ACC112 (cell line): ENCODE measurements at regions not wholly inside any gene's neighbourhood (a gene's known extent, or its start where the extent isn't known, plus 50 kb on each side); places are given as distances from the start of the nearest gene placed in this dataset.

Source experiments
- H2AFZ ChIP-seq: fragments of 200-600 bp; sonication (generic); one replicate; pipeline ENCODE4 v1.6.0; 2017; ENCODE audit warnings: antibody characterized with exemption, low read length; ENCODE audit not compliant: unreplicated experiment
- H3K27ac ChIP-seq: fragments of 200-600 bp; sonication (generic); 2 replicates; pipeline ENCODE4 v1.5.1; 2014; ENCODE audit warnings: low read depth, mild to moderate bottlenecking, antibody characterized with exemption, low read length, moderate library complexity
- H3K27me3 ChIP-seq: fragments of 200-600 bp; sonication (generic); 2 replicates; pipeline ENCODE4 v1.6.1; 2014; ENCODE audit warnings: mild to moderate bottlenecking, antibody characterized with exemption, low read length, moderate library complexity, mixed read lengths; ENCODE audit not compliant: insufficient read depth
- H3K36me3 ChIP-seq: fragments of 200-600 bp; sonication (generic); 2 replicates; pipeline ENCODE4 v1.6.1; 2016; ENCODE audit warnings: mild to moderate bottlenecking, antibody characterized with exemption, low read length, moderate library complexity, mixed read lengths; ENCODE audit not compliant: insufficient read depth
- H3K4me1 ChIP-seq: fragments of 200-600 bp; sonication (generic); one replicate; pipeline ENCODE4 v1.6.1; 2016; ENCODE audit warnings: low read length, mixed read lengths; ENCODE audit not compliant: insufficient read depth, unreplicated experiment, control insufficient read depth
- H3K4me3 ChIP-seq: fragments of 200-600 bp; sonication (generic); 2 replicates; pipeline ENCODE4 v1.5.1; 2014; ENCODE audit warnings: mild to moderate bottlenecking, low read depth, low read length
- H3K79me2 ChIP-seq: fragments of 200-600 bp; sonication (generic); one replicate; pipeline ENCODE4 v1.6.0; 2016; ENCODE audit warnings: low read length; ENCODE audit not compliant: control insufficient read depth, unreplicated experiment, insufficient read depth

GRCh38 chr9:20044686-20045085, 255.8 kb upstream of the SLC24A2 start:
- Histone ChIP-seq H2AFZ (no peak overlapping the region), H3K79me2 (no peaks in the 10 kb centered on the region), H3K4me1 (peaks cover 6% of the 10 kb centered on the region), H3K4me3 (no peak overlapping the region), H3K27me3 (no peaks in the 10 kb centered on the region), H3K36me3 (no peaks in the 10 kb centered on the region), H3K27ac (no peak overlapping the region)

- Histone ChIP-seq H2AFZ (peak overlapping the region; percentile 87), H3K27ac (no peak overlapping the region), H3K27me3 (no peaks in the 10 kb centered on the region), H3K4me1 (peaks cover 6% of the 10 kb centered on the region), H3K4me3 (peak overlapping the region; percentile 17; the same call in 1 of the 2 replicates), H3K36me3 (no peaks in the 10 kb centered on the region), H3K79me2 (no peaks in the 10 kb centered on the region)
Measured at GRCh38 chr9:20043461-20043860, 254.6 kb upstream of the SLC24A2 start.

GRCh38 chr9:20043035-20043434, 254.2 kb upstream of the SLC24A2 start:
- H2AFZ ChIP-seq, result peak overlapping the region; percentile 87

GRCh38 chr9:20042128-20042711, 253.4 kb upstream of the SLC24A2 start:
- H3K27ac ChIP-seq, result no peak overlapping the region
- H3K79me2 ChIP-seq, result no peaks in the 10 kb centered on the region
- H3K27me3 ChIP-seq, result no peaks in the 10 kb centered on the region
- no peak overlapping the region for H2AFZ ChIP-seq
- peaks cover 6% of the 10 kb centered on the region for H3K4me1 ChIP-seq
- H3K4me3 ChIP-seq, result no peak overlapping the region
- H3K36me3 ChIP-seq, result no peaks in the 10 kb centered on the region

More at GRCh38 chr9:20043035-20043434, 254.2 kb upstream of the SLC24A2 start:
- no peaks in the 10 kb centered on the region for H3K27me3 ChIP-seq
- H3K4me3 ChIP-seq, result peak overlapping the region; percentile 17; the same call in 1 of the 2 replicates
- no peaks in the 10 kb centered on the region for H3K79me2 ChIP-seq
- H3K27ac ChIP-seq, result no peak overlapping the region
- H3K4me1 ChIP-seq, result peaks cover 6% of the 10 kb centered on the region
- no peaks in the 10 kb centered on the region for H3K36me3 ChIP-seq

- H3K36me3 ChIP-seq, result no peaks in the 10 kb centered on the region
- peaks cover 6% of the 10 kb centered on the region for H3K4me1 ChIP-seq
- H3K79me2 ChIP-seq, result no peaks in the 10 kb centered on the region
- no peak overlapping the region for H3K4me3 ChIP-seq
- no peaks in the 10 kb centered on the region for H3K27me3 ChIP-seq
- H2AFZ ChIP-seq, result no peak overlapping the region
- H3K27ac ChIP-seq, result no peak overlapping the region
Measured at GRCh38 chr9:20041697-20042081, 252.9 kb upstream of the SLC24A2 start.

GRCh38 chr9:20040991-20041696, 252.3 kb upstream of the SLC24A2 start:
- no peak overlapping the region for H3K4me3 ChIP-seq
- H3K79me2 ChIP-seq, result no peaks in the 10 kb centered on the region
- no peak overlapping the region for H3K27ac ChIP-seq
- no peaks in the 10 kb centered on the region for H3K27me3 ChIP-seq
- H2AFZ ChIP-seq, result no peak overlapping the region
- H3K36me3 ChIP-seq, result no peaks in the 10 kb centered on the region
- H3K4me1 ChIP-seq, result peaks cover 6% of the 10 kb centered on the region

- no peak overlapping the region for H2AFZ ChIP-seq
- H3K27ac ChIP-seq, result no peak overlapping the region
- no peaks in the 10 kb centered on the region for H3K27me3 ChIP-seq
- H3K4me3 ChIP-seq, result no peak overlapping the region
- H3K4me1 ChIP-seq, result no peaks in the 10 kb centered on the region
- no peaks in the 10 kb centered on the region for H3K36me3 ChIP-seq
- H3K79me2 ChIP-seq, result no peaks in the 10 kb centered on the region
Measured at GRCh38 chr9:20037699-20038098, 248.9 kb upstream of the SLC24A2 start.

- no peak overlapping the region for H3K4me3 ChIP-seq
- no peaks in the 10 kb centered on the region for H3K36me3 ChIP-seq
- no peaks in the 10 kb centered on the region for H3K4me1 ChIP-seq
Measured at GRCh38 chr9:20033511-20033910, 244.7 kb upstream of the SLC24A2 start.

GRCh38 chr9:20032413-20033006, 243.7 kb upstream of the SLC24A2 start:
- no peak overlapping the region for H2AFZ ChIP-seq

More at GRCh38 chr9:20033511-20033910, 244.7 kb upstream of the SLC24A2 start:
- Histone ChIP-seq H3K27ac (no peak overlapping the region), H2AFZ (peak overlapping the region; percentile 5), H3K79me2 (no peaks in the 10 kb centered on the region), H3K27me3 (no peaks in the 10 kb centered on the region)

GRCh38 chr9:20031836-20032235, 243.0 kb upstream of the SLC24A2 start:
- Histone ChIP-seq H2AFZ (no peak overlapping the region), H3K4me3 (no peak overlapping the region), H3K79me2 (no peaks in the 10 kb centered on the region), H3K36me3 (no peaks in the 10 kb centered on the region), H3K4me1 (no peaks in the 10 kb centered on the region), H3K27me3 (no peaks in the 10 kb centered on the region), H3K27ac (no peak overlapping the region)

More at GRCh38 chr9:20032413-20033006, 243.7 kb upstream of the SLC24A2 start:
- no peaks in the 10 kb centered on the region for H3K27me3 ChIP-seq
- no peaks in the 10 kb centered on the region for H3K79me2 ChIP-seq
- no peak overlapping the region for H3K4me3 ChIP-seq
- H3K27ac ChIP-seq, result no peak overlapping the region
- no peaks in the 10 kb centered on the region for H3K36me3 ChIP-seq
- no peaks in the 10 kb centered on the region for H3K4me1 ChIP-seq

GRCh38 chr9:20030671-20031070, 241.8 kb upstream of the SLC24A2 start:
- no peaks in the 10 kb centered on the region for H3K79me2 ChIP-seq
- no peaks in the 10 kb centered on the region for H3K27me3 ChIP-seq
- no peak overlapping the region for H2AFZ ChIP-seq
- no peaks in the 10 kb centered on the region for H3K4me1 ChIP-seq
- H3K36me3 ChIP-seq, result no peaks in the 10 kb centered on the region
- H3K27ac ChIP-seq, result no peak overlapping the region
- H3K4me3 ChIP-seq, result no peak overlapping the region
